HEK293T (cell line): ENCODE measurements at regions not wholly inside any gene's neighbourhood (a gene's known extent, or its start where the extent isn't known, plus 50 kb on each side); places are given as distances from the start of the nearest gene placed in this dataset.

Experiments used
- CTBP1 ChIP-seq: fragments of 450-650 bp; IDR thresholded peaks from 2 replicates; pipeline ENCODE4 v1.6.1; 2016; ENCODE audit warnings: borderline replicate concordance
- ELF4 ChIP-seq: fragments of 450-650 bp; IDR thresholded peaks from 2 replicates; pipeline ENCODE4 v1.6.1; 2017; ENCODE audit warnings: antibody characterized with exemption
- FOXK2 ChIP-seq: fragments of 450-650 bp; IDR thresholded peaks from 2 replicates; pipeline ENCODE4 v1.6.1; 2016; ENCODE audit warnings: mild to moderate bottlenecking
- FOXM1 ChIP-seq: fragments of 450-650 bp; IDR thresholded peaks from 2 replicates; pipeline ENCODE4 v1.6.1; 2017; ENCODE audit warnings: mild to moderate bottlenecking, borderline replicate concordance
- NFRKB ChIP-seq: fragments of 450-650 bp; IDR thresholded peaks from 2 replicates; pipeline ENCODE4 v1.6.1; 2016; ENCODE audit warnings: mild to moderate bottlenecking, moderate library complexity
- SP1 ChIP-seq: fragments of 450-650 bp; IDR thresholded peaks from 2 replicates; pipeline ENCODE4 v1.6.1; 2017
- TF ChIP-seq, protein P1 (sequence below): fragments of 450-650 bp; IDR thresholded peaks from 2 replicates; pipeline ENCODE4 v1.6.1; 2016

DNA sequence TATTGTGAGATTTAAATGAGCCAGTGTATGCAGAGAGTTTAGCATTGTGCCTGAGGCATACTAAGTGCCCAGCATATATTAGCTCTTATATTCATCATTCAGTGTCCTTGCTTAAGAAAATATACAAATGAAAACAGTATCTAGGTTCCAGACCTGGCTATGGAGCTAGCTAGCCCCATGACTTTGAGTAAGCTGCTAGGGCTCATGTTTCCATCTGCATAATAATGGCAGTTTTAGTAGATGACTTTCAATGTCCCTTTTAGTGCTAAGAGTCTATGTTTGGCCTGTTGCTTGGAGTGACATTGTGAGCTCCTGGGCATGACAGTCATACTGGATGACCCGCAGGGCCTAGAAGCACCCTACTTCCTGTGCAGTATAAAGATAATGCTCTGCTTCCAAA is 435.3 kb downstream of the ZIC3 start:
- TF ChIP-seq ELF4 = no peak
- TF ChIP-seq CTBP1 = no peak
- TF ChIP-seq FOXK2 = no peak
- TF ChIP-seq FOXM1 = no peak
- no peak for TF ChIP-seq SP1
- no peak for TF ChIP-seq NFRKB
- TF ChIP-seq, protein P1, sequence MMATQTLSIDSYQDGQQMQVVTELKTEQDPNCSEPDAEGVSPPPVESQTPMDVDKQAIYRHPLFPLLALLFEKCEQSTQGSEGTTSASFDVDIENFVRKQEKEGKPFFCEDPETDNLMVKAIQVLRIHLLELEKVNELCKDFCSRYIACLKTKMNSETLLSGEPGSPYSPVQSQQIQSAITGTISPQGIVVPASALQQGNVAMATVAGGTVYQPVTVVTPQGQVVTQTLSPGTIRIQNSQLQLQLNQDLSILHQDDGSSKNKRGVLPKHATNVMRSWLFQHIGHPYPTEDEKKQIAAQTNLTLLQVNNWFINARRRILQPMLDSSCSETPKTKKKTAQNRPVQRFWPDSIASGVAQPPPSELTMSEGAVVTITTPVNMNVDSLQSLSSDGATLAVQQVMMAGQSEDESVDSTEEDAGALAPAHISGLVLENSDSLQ = no peak
